H1 (cell line): ENCODE measurements at regions not wholly inside any gene's neighbourhood (a gene's known extent, or its start where the extent isn't known, plus 50 kb on each side); places are given as distances from the start of the nearest gene placed in this dataset.
"Not testable (repeated sequence)": the region's sequence is repeated elsewhere in the genome, so short reads cannot be mapped to it uniquely, and the experiment has no call there.

ENCODE experiments used
- CTCF ChIA-PET: fragments of 300-600 bp; sonication (Branson Sonifier 250); formaldehyde crosslinking; loops from one replicate; lab custom pipeline; 2021; ENCODE audit not compliant: partially characterized antibody; lab: Charles Lee
- POLR2A ChIA-PET: fragments of 300-600 bp; sonication (Branson Sonifier 250); formaldehyde crosslinking; loops from one replicate; lab custom pipeline; 2021; ENCODE audit warnings: inconsistent platforms; ENCODE audit not compliant: partially characterized antibody; lab: Charles Lee
- DNase-seq, 2 experiments: peaks; one replicate each; pipeline versions ENCODE4 v3.0.0 to v3.0.0-alpha.2; 2010 to 2022; ENCODE audit warnings: low spot score in 2 of 2, low read depth in 1 of 2, mixed read lengths in 1 of 2
- FAIRE-seq: peaks from 2 replicates; lab custom pipeline; 2011; peaks lifted over from hg19 to GRCh38; lab: Jason Lieb, UNC
- H2AFZ ChIP-seq: 2 replicates; pipeline ENCODE4 v1.8.1; 2012; ENCODE audit warnings: low read length, inconsistent platforms
- H2AK5ac ChIP-seq: 2 replicates; pipeline ENCODE4 v1.6.1; 2013; ENCODE audit warnings: low read depth, low read length
- H2BK120ac ChIP-seq: replicated peaks from 2 replicates; pipeline ENCODE3; 2013; ENCODE audit warnings: low read depth, low read length, inconsistent platforms
- H2BK12ac ChIP-seq: 2 replicates; pipeline ENCODE4 v1.6.1; 2013; ENCODE audit warnings: low read depth, low read length
- H2BK15ac ChIP-seq: 2 replicates; pipeline ENCODE4 v1.6.1; 2013; ENCODE audit warnings: low read length
- H2BK20ac ChIP-seq: 2 replicates; pipeline ENCODE4 v1.6.1; 2013; ENCODE audit warnings: low read length
- H2BK5ac ChIP-seq: 2 replicates; pipeline ENCODE4 v1.6.1; 2013; ENCODE audit warnings: low read depth, low read length
- H3K14ac ChIP-seq: 2 replicates; pipeline ENCODE4 v1.6.1; 2013; ENCODE audit warnings: inconsistent platforms; ENCODE audit not compliant: insufficient read length
- H3K18ac ChIP-seq: 2 replicates; pipeline ENCODE4 v1.6.1; 2013; ENCODE audit warnings: low read length; ENCODE audit errors: extremely low read depth
- H3K23ac ChIP-seq: 2 replicates; pipeline ENCODE4 v1.6.1; 2013; ENCODE audit warnings: inconsistent platforms; ENCODE audit not compliant: insufficient read length
- H3K23me2 ChIP-seq: 2 replicates; pipeline ENCODE4 v1.6.1; 2013; ENCODE audit warnings: low read depth, low read length
- H3K27ac ChIP-seq: 2 replicates; pipeline ENCODE4 v1.6.1; 2011; ENCODE audit warnings: low read depth, low read length, inconsistent platforms
- H3K27me3 ChIP-seq, 4 experiments: replicated peaks in 1 of 4; 1 replicate in 1 of 4; 2 replicates in 3 of 4; pipeline versions ENCODE4 v1.6.1 to v1.8.1; 2011 to 2013; ENCODE audit warnings: low read length in 3 of 4, mild to moderate bottlenecking in 3 of 4, inconsistent platforms in 2 of 4, mixed read lengths in 2 of 4, moderate library complexity in 1 of 4; ENCODE audit not compliant: control insufficient read depth in 3 of 4, insufficient read depth in 3 of 4; ENCODE audit errors: extremely low read depth in 1 of 4
- H3K36me3 ChIP-seq, 4 experiments: 2 replicates each; pipeline versions ENCODE4 v1.6.1 to v1.8.1; 2011 to 2013; ENCODE audit warnings: mild to moderate bottlenecking in 4 of 4, low read length in 3 of 4, moderate library complexity in 2 of 4, control low read depth in 1 of 4, inconsistent platforms in 1 of 4; ENCODE audit not compliant: insufficient read depth in 4 of 4, control insufficient read depth in 2 of 4
- H3K4ac ChIP-seq: replicated peaks from 2 replicates; pipeline ENCODE3; 2013; ENCODE audit warnings: low read length, low read depth, mixed read lengths, inconsistent platforms; ENCODE audit not compliant: insufficient read length
- H3K4me1 ChIP-seq, 4 experiments: replicated peaks in 1 of 4; 1 replicate in 1 of 4; 2 replicates in 3 of 4; pipeline versions ENCODE4 v1.6.1 to v1.8.1; 2011 to 2013; ENCODE audit warnings: low read length in 3 of 4, inconsistent platforms in 2 of 4, mixed read lengths in 1 of 4; ENCODE audit not compliant: insufficient read depth in 4 of 4, control insufficient read depth in 3 of 4
- H3K4me2 ChIP-seq, 2 experiments: 2 replicates each; pipeline versions ENCODE4 v1.6.1 to v1.8.1; 2011 to 2013; ENCODE audit warnings: low read depth in 2 of 2, low read length in 2 of 2, control low read depth in 1 of 2, inconsistent platforms in 1 of 2, mild to moderate bottlenecking in 1 of 2; ENCODE audit not compliant: insufficient read depth in 1 of 2
- H3K4me3 ChIP-seq, 4 experiments: fragments of 200-600, 300-600 bp in 1 of 4; sonication (generic), shearing (Covaris generic), sonication (Bioruptor Twin) in 1 of 4; 2 replicates each; pipeline versions ENCODE4 v1.5.1 to v1.8.1; 2011 to 2016; ENCODE audit warnings: low read length in 4 of 4, low read depth in 3 of 4, control low read depth in 2 of 4, inconsistent platforms in 2 of 4, mild to moderate bottlenecking in 2 of 4, mixed read lengths in 1 of 4, moderate library complexity in 1 of 4; ENCODE audit not compliant: insufficient read depth in 2 of 4; ENCODE audit errors: extremely low read depth in 1 of 4
- H3K56ac ChIP-seq: replicated peaks from 2 replicates; pipeline ENCODE3; 2013; ENCODE audit warnings: low read depth, mild to moderate bottlenecking, mixed read lengths, low read length, inconsistent platforms; ENCODE audit not compliant: insufficient read length
- H3K79me1 ChIP-seq: 2 replicates; pipeline ENCODE4 v1.6.1; 2013; ENCODE audit warnings: low read depth, low read length, control low read depth
- H3K79me2 ChIP-seq, 2 experiments: 2 replicates each; pipeline versions ENCODE4 v1.6.1 to v1.8.1; 2012 to 2013; ENCODE audit warnings: low read length in 2 of 2, mild to moderate bottlenecking in 2 of 2, inconsistent platforms in 1 of 2; ENCODE audit not compliant: insufficient read depth in 2 of 2, control insufficient read depth in 1 of 2
- H3K9ac ChIP-seq, 4 experiments: replicated peaks in 1 of 4; 1 replicate in 1 of 4; 2 replicates in 3 of 4; pipeline versions ENCODE4 v1.6.1 to v1.8.1; 2011 to 2013; ENCODE audit warnings: low read depth in 3 of 4, low read length in 3 of 4, control low read depth in 2 of 4, mild to moderate bottlenecking in 2 of 4, moderate library complexity in 2 of 4, inconsistent platforms in 1 of 4; ENCODE audit errors: extremely low read depth in 1 of 4
- H3K9me3 ChIP-seq, 2 experiments: 2 replicates each; pipeline versions ENCODE4 v1.6.1 to v1.8.1; 2012 to 2013; ENCODE audit warnings: mild to moderate bottlenecking in 2 of 2, moderate library complexity in 2 of 2, control low read depth in 1 of 2, inconsistent platforms in 1 of 2, low read depth in 1 of 2, low read length in 1 of 2, mixed read lengths in 1 of 2; ENCODE audit not compliant: insufficient read depth in 2 of 2
- H4K20me1 ChIP-seq, 2 experiments: replicated peaks in 1 of 2; 2 replicates each; pipeline versions ENCODE3 to v1.8.1; 2011 to 2013; ENCODE audit warnings: inconsistent platforms in 2 of 2, low read length in 2 of 2, mild to moderate bottlenecking in 1 of 2; ENCODE audit not compliant: insufficient read depth in 2 of 2, control insufficient read depth in 1 of 2
- H4K5ac ChIP-seq: 2 replicates; pipeline ENCODE4 v1.6.1; 2013; ENCODE audit warnings: low read length, low read depth, mixed read lengths, inconsistent platforms; ENCODE audit not compliant: insufficient read length
- H4K8ac ChIP-seq: 2 replicates; pipeline ENCODE4 v1.8.0; 2013; ENCODE audit warnings: mild to moderate bottlenecking, moderate library complexity, low read length, inconsistent platforms; ENCODE audit not compliant: insufficient read depth; ENCODE audit errors: extremely low read depth
- H4K91ac ChIP-seq: replicated peaks from 2 replicates; pipeline ENCODE3; 2013; ENCODE audit warnings: low read length, mixed read lengths, inconsistent platforms; ENCODE audit not compliant: insufficient read length
- CBX5 ChIP-seq: fragments of 300-800, 300-1000 bp; sonication (generic); IDR thresholded peaks from 2 replicates; pipeline ENCODE4 v1.7.1; 2016; ENCODE audit warnings: antibody characterized with exemption, low read length, low read depth
- MAX ChIP-seq: IDR thresholded peaks from 2 replicates; pipeline ENCODE4 v1.6.1; 2012; ENCODE audit warnings: inconsistent platforms
- WGBS, 2 experiments: shearing (Covaris generic) in 1 of 2; methylation state at CpG; one replicate each; pipeline versions ENCODE4 v1.1.6 to v1.1.7; 2013 to 2015; ENCODE audit warnings: low lambda C conversion rate in 2 of 2, mixed read lengths in 2 of 2, inconsistent platforms in 1 of 2, low coverage in 1 of 2, missing lambda C conversion rate in 1 of 2; ENCODE audit not compliant: insufficient replicate concordance in 2 of 2, insufficient coverage in 1 of 2, insufficient read length in 1 of 2; ENCODE audit errors: extremely low coverage in 1 of 2, missing lambda C conversion rate in 1 of 2; 5-methylcytosine and 5-hydroxymethylcytosine counted together

DNA sequence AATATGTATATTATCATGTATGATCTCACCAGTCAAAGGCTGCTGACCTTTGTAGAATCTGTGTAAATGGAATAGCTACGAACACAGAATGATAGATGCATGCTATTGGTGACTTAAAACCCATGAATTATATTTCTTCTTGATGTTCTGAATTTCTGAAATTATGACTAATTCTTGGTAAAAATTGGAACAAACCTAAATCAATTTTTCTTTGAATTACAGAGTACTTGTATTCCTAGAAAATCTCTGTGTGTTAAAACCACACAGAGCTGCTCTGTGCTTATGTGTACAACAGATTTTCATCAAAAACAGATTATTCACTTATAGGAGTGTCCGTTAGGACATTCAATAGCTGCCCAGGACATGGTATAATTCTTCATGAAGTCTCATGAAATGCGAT, 108.3 kb upstream of the MDFIC start:
- H2BK15ac ChIP-seq = no peak overlapping the region
- no peak overlapping the region for H3K23ac ChIP-seq
- H3K36me3 ChIP-seq = no peaks in the 10 kb centered on the region
- DNase-seq (no peak), FAIRE-seq (no peak)
- H3K56ac ChIP-seq = no peak overlapping the region
- no peaks in the 10 kb centered on the region for H3K79me1 ChIP-seq
- H2AFZ ChIP-seq = no peak overlapping the region
- no peaks in the 10 kb centered on the region for H3K9me3 ChIP-seq
- H2AK5ac ChIP-seq = no peak overlapping the region
- H3K27me3 ChIP-seq = no peaks in the 10 kb centered on the region
- H2BK120ac ChIP-seq = no peak overlapping the region
- H3K9ac ChIP-seq = no peak overlapping the region
- no peaks in the 10 kb centered on the region for H3K79me2 ChIP-seq
- H3K4me2 ChIP-seq = no peak overlapping the region
- H3K27ac ChIP-seq = no peak overlapping the region
- no peak overlapping the region for H3K14ac ChIP-seq
- WGBS, 2 experiments = 94% methylated on average over 3 of the region's 3 CpGs; no CpG with 5 or more reads in 1 of the 2 experiments
- H2BK5ac ChIP-seq = no peak overlapping the region
- ChIA-PET POLR2A (no interaction called here), CTCF (interaction anchor here (1.3 kb wide), 1 partner anchor 46 kb away, joined by 3 read pairs; no protein-coding TSS in a partner anchor)
- H4K8ac ChIP-seq = no peak overlapping the region
- H3K4ac ChIP-seq = no peak overlapping the region
- no peak for TF ChIP-seq MAX
- no peak for TF ChIP-seq CBX5
- H4K91ac ChIP-seq = no peak overlapping the region
- no peak overlapping the region for H2BK12ac ChIP-seq
- H3K23me2 ChIP-seq = no peaks in the 10 kb centered on the region
- H3K18ac ChIP-seq = no peak overlapping the region
- H4K5ac ChIP-seq = no peak overlapping the region
- no peaks in the 10 kb centered on the region for H4K20me1 ChIP-seq
- H3K4me1 ChIP-seq = no peaks in the 10 kb centered on the region
- no peak overlapping the region for H3K4me3 ChIP-seq
- no peak overlapping the region for H2BK20ac ChIP-seq

GRCh38 chr7:114817036-114817435, 104.9 kb upstream of the MDFIC start:
- H3K27me3 ChIP-seq, CTCF ChIA-PET: not testable (repeated sequence)

More at GRCh38 chr7:114817036-114817435, 104.9 kb upstream of the MDFIC start:
- H3K9me3 ChIP-seq, H2AFZ ChIP-seq, H2AK5ac ChIP-seq, H2BK20ac ChIP-seq, H4K5ac ChIP-seq, H3K18ac ChIP-seq, H3K27ac ChIP-seq, H3K4ac ChIP-seq, DNase-seq, H3K56ac ChIP-seq, H3K23me2 ChIP-seq, H3K79me1 ChIP-seq, H3K14ac ChIP-seq, H3K4me2 ChIP-seq, POLR2A ChIA-PET, H2BK120ac ChIP-seq, H2BK5ac ChIP-seq, H3K4me3 ChIP-seq, H3K4me1 ChIP-seq, H2BK15ac ChIP-seq, H4K8ac ChIP-seq, FAIRE-seq, H4K20me1 ChIP-seq, H3K9ac ChIP-seq, H3K36me3 ChIP-seq, H2BK12ac ChIP-seq, H3K79me2 ChIP-seq, H3K23ac ChIP-seq, H4K91ac ChIP-seq: not testable (repeated sequence)
- 97% methylated on average over 7 of the region's 7 CpGs; no CpG with 5 or more reads in 1 of the 2 experiments for WGBS, 2 experiments
